Keratinocyte (primary cell): ENCODE measurements at regions not wholly inside any gene's neighbourhood (a gene's known extent, or its start where the extent isn't known, plus 50 kb on each side); places are given as distances from the start of the nearest gene placed in this dataset.

ENCODE experiments used
- EZH2 ChIP-seq: IDR thresholded peaks from one replicate; pipeline ENCODE4 v1.6.1; 2012; ENCODE audit warnings: inconsistent platforms, mild to moderate bottlenecking, low read length, moderate library complexity
- TF ChIP-seq, protein P1 (sequence below), 3 experiments: IDR thresholded peaks in 1 of 3; conservative IDR thresholded peaks in 1 of 3; optimal IDR thresholded peaks in 1 of 3; 2 replicates in 2 of 3; 3 replicates in 1 of 3; pipeline versions ENCODE3 to v1.5.1; 2011; ENCODE audit warnings: low read length in 3 of 3, mild to moderate bottlenecking in 3 of 3, moderate library complexity in 2 of 3, control low read depth in 1 of 3, inconsistent platforms in 1 of 3; ENCODE audit not compliant: insufficient read depth in 2 of 3; ENCODE audit errors: extremely low read depth in 1 of 3

DNA sequence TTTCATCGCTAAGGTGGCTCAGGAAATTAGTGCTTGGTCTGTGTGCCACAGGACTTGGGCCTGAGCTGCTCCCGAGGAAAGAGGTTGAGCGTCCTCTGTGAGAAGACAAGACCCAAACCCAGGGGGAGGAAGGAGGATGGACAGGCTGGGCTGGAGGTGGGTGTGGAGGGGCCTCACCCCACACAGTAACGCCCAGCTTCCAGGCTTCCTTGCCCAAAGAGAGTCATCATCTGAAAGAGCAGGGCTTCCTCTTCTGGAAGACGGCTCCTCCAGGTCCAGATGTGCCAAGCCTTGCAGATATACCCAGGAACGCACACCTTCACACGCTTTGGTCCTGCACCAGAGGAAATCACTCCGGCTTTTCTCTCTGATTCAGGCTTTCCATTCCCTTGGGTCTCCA is 127.8 kb upstream of the MGMT start:
- TF ChIP-seq EZH2, result no peak
- TF ChIP-seq, protein P1, sequence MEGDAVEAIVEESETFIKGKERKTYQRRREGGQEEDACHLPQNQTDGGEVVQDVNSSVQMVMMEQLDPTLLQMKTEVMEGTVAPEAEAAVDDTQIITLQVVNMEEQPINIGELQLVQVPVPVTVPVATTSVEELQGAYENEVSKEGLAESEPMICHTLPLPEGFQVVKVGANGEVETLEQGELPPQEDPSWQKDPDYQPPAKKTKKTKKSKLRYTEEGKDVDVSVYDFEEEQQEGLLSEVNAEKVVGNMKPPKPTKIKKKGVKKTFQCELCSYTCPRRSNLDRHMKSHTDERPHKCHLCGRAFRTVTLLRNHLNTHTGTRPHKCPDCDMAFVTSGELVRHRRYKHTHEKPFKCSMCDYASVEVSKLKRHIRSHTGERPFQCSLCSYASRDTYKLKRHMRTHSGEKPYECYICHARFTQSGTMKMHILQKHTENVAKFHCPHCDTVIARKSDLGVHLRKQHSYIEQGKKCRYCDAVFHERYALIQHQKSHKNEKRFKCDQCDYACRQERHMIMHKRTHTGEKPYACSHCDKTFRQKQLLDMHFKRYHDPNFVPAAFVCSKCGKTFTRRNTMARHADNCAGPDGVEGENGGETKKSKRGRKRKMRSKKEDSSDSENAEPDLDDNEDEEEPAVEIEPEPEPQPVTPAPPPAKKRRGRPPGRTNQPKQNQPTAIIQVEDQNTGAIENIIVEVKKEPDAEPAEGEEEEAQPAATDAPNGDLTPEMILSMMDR (optimal IDR thresholded peaks at IDR 0.05 in 1 of 3, IDR thresholded peaks at IDR 0.05 in 1 of 3, conservative IDR thresholded peaks at IDR 0.05 in 1 of 3; ENCODE audit: extremely low read depth in 1 of 3, insufficient read depth in 2 of 3, low read length in 3 of 3), result no peak
